Right hindlimb (tissue), 1 donor: ENCODE measurements at regions not wholly inside any gene's neighbourhood (a gene's known extent, or its start where the extent isn't known, plus 50 kb on each side); places are given as distances from the start of the nearest gene placed in this dataset.

Source experiments
- DNase-seq: peaks from one replicate; pipeline ENCODE4 v3.0.0-alpha.2; 2018

GRCh38 chr1:224505454-224506093, 71.0 kb upstream of the WDR26 start:
- DNase-seq, result no peak

- DNase-seq, result no peak
Measured at GRCh38 chr1:224506141-224506814, 71.7 kb upstream of the WDR26 start.

GRCh38 chr1:224507771-224508523, 73.3 kb upstream of the WDR26 start:
- DNase-seq, result no peak

- DNase-seq, result no peak
Measured at GRCh38 chr1:224509907-224510306, 75.3 kb upstream of the WDR26 start.

GRCh38 chr1:224510880-224511645, 76.5 kb upstream of the WDR26 start:
- DNase-seq, result no peak

- no peak for DNase-seq
Measured at GRCh38 chr1:224512600-224513151, 78.1 kb upstream of the WDR26 start.

- no peak for DNase-seq
Measured at GRCh38 chr1:224513383-224513782, 78.8 kb upstream of the WDR26 start.

GRCh38 chr1:224513787-224514209, 79.2 kb upstream of the WDR26 start:
- peak; percentile 88 for DNase-seq

GRCh38 chr1:224517171-224517570, 82.6 kb upstream of the WDR26 start:
- no peak for DNase-seq

GRCh38 chr1:224518528-224518927, 83.9 kb upstream of the WDR26 start:
- no peak for DNase-seq

- no peak for DNase-seq
Measured at GRCh38 chr1:224519874-224520273, 85.3 kb upstream of the WDR26 start.

GRCh38 chr1:224520808-224521207, 86.2 kb upstream of the WDR26 start:
- no peak for DNase-seq

- DNase-seq, result no peak
Measured at GRCh38 chr1:224521904-224522734, 87.5 kb upstream of the WDR26 start.

GRCh38 chr1:224523676-224524075, 89.1 kb upstream of the WDR26 start:
- DNase-seq, result no peak

- no peak for DNase-seq
Measured at GRCh38 chr1:224524679-224525078, 90.1 kb upstream of the WDR26 start.

GRCh38 chr1:224525411-224526040, 90.6 kb upstream of the CNIH3 start:
- no peak for DNase-seq

GRCh38 chr1:224526771-224527170, 89.3 kb upstream of the CNIH3 start:
- DNase-seq, result no peak

- DNase-seq, result no peak
Measured at GRCh38 chr1:224528900-224529299, 87.2 kb upstream of the CNIH3 start.

- no peak for DNase-seq
Measured at GRCh38 chr1:224529844-224530243, 86.3 kb upstream of the CNIH3 start.

GRCh38 chr1:224533517-224533916, 82.6 kb upstream of the CNIH3 start:
- no peak for DNase-seq

- no peak for DNase-seq
Measured at GRCh38 chr1:224534731-224535130, 81.4 kb upstream of the CNIH3 start.
